Nephron (organoid): ENCODE measurements at regions not wholly inside any gene's neighbourhood (a gene's known extent, or its start where the extent isn't known, plus 50 kb on each side); places are given as distances from the start of the nearest gene placed in this dataset.
"Not testable (repeated sequence)": the region's sequence is repeated elsewhere in the genome, so short reads cannot be mapped to it uniquely, and the experiment has no call there.

Experiments used
- H3K27ac Mint-ChIP-seq, 3 experiments: 2 replicates each; pipeline ENCODE4 v1.8.0; 2020; ENCODE audit warnings: mixed read lengths in 3 of 3, mild to moderate bottlenecking in 2 of 3, moderate library complexity in 1 of 3
- H3K27me3 Mint-ChIP-seq: 2 replicates; pipeline ENCODE4 v1.8.0; 2021; ENCODE audit warnings: low read depth, mild to moderate bottlenecking, moderate library complexity, mixed read lengths
- H3K36me3 Mint-ChIP-seq: 2 replicates; pipeline ENCODE4 v1.8.0; 2020; ENCODE audit warnings: low read depth, mixed read lengths
- H3K4me1 Mint-ChIP-seq: 2 replicates; pipeline ENCODE4 v1.8.0; 2020; ENCODE audit warnings: mixed read lengths
- H3K4me3 Mint-ChIP-seq, 3 experiments: 2 replicates each; pipeline ENCODE4 v1.8.0; 2020; ENCODE audit warnings: mild to moderate bottlenecking in 3 of 3, mixed read lengths in 3 of 3, moderate library complexity in 2 of 3
- H3K9me3 Mint-ChIP-seq: 2 replicates; pipeline ENCODE4 v1.8.0; 2020; ENCODE audit warnings: mixed read lengths
- CTCF ChIP-seq, 3 experiments: fragments of 200-600 bp; sonication (generic); IDR thresholded peaks; one replicate each; pipeline ENCODE4 v1.5.0; 2021; ENCODE audit warnings: antibody characterized with exemption in 3 of 3; ENCODE audit not compliant: unreplicated experiment in 3 of 3

- H3K4me1 Mint-ChIP-seq: no peaks in the 10 kb centered on the region
- no peaks in the 10 kb centered on the region for H3K27me3 Mint-ChIP-seq
- H3K36me3 Mint-ChIP-seq: no peaks in the 10 kb centered on the region
- TF ChIP-seq CTCF (IDR thresholded peaks at IDR 0.05; ENCODE audit: unreplicated experiment in 3 of 3): no peak
- H3K9me3 Mint-ChIP-seq: peaks cover 2% of the 10 kb centered on the region
- no peak overlapping the region for H3K27ac Mint-ChIP-seq
- H3K4me3 Mint-ChIP-seq: no peak overlapping the region
These were observed 827.6 kb upstream of the KIF2B start for GRCh38 chr17:52995147-52995546.

DNA sequence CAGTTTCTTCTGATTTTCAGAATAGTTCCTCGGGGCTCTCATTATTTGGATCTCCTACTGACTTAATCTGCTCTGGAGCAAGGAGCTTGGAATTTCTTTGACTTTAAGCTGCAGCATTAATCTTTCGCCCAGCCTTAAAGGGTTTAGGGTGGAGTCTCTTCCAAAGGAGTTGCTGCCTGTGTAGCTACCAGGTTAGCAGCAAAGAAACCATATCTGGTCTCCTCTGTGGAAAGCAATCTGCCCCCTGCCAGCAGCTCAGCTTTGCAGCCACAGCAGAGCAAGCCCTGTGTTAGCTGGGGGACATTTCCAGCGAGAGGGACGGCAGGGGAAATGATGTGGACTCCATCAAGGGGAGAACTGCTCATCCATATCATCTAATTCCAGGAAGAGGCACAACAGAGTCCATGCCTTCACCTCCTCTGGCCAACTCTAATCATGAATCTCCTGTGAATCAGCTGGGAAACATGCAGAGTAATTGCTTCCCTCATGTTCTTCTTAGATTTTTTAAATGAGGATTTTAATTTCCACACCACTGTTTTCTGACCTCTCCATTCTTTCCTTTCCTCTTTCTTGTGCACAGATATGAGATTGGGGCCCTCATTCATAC is 827.6 kb upstream of the CA10 start:
- H3K9me3 Mint-ChIP-seq: no peaks in the 10 kb centered on the region
- TF ChIP-seq CTCF (IDR thresholded peaks at IDR 0.05; ENCODE audit: unreplicated experiment in 3 of 3): no peak
- peak overlapping the region; percentile 71 to 93 (median 81) for H3K27ac Mint-ChIP-seq

GRCh38 chr17:52982331-52982730 is 823.8 kb upstream of the CA10 start:
- Mint-ChIP-seq H3K4me1 (peaks cover 39% of the 10 kb centered on the region), H3K4me3 (no peak overlapping the region), H3K9me3 (no peaks in the 10 kb centered on the region)

More for the DNA sequence above, 827.6 kb upstream of the CA10 start:
- Mint-ChIP-seq H3K36me3 (no peaks in the 10 kb centered on the region), H3K4me1 (peaks cover 46% of the 10 kb centered on the region), H3K27me3 (no peaks in the 10 kb centered on the region), H3K4me3 (no peak overlapping the region)

GRCh38 chr17:52979921-52980320 is 821.4 kb upstream of the CA10 start:
- no peak for TF ChIP-seq CTCF (IDR thresholded peaks at IDR 0.05; ENCODE audit: unreplicated experiment in 3 of 3)
- H3K4me3 Mint-ChIP-seq: no peak overlapping the region
- no peaks in the 10 kb centered on the region for H3K9me3 Mint-ChIP-seq
- H3K4me1 Mint-ChIP-seq: peaks cover 17% of the 10 kb centered on the region
- no peak overlapping the region for H3K27ac Mint-ChIP-seq
- no peaks in the 10 kb centered on the region for H3K27me3 Mint-ChIP-seq
- no peaks in the 10 kb centered on the region for H3K36me3 Mint-ChIP-seq

More at GRCh38 chr17:52982331-52982730, 823.8 kb upstream of the CA10 start:
- no peaks in the 10 kb centered on the region for H3K36me3 Mint-ChIP-seq
- TF ChIP-seq CTCF (IDR thresholded peaks at IDR 0.05; ENCODE audit: unreplicated experiment in 3 of 3): no peak
- no peaks in the 10 kb centered on the region for H3K27me3 Mint-ChIP-seq
- H3K27ac Mint-ChIP-seq: no peak overlapping the region

- no peaks in the 10 kb centered on the region for H3K4me1 Mint-ChIP-seq
- peaks cover 2% of the 10 kb centered on the region for H3K9me3 Mint-ChIP-seq
- no peak overlapping the region for H3K4me3 Mint-ChIP-seq
- no peaks in the 10 kb centered on the region for H3K27me3 Mint-ChIP-seq
- H3K27ac Mint-ChIP-seq: no peak overlapping the region
- no peak for TF ChIP-seq CTCF (IDR thresholded peaks at IDR 0.05; ENCODE audit: unreplicated experiment in 3 of 3)
- H3K36me3 Mint-ChIP-seq: no peaks in the 10 kb centered on the region
These were observed 807.3 kb upstream of the CA10 start for GRCh38 chr17:52965856-52966255.

DNA sequence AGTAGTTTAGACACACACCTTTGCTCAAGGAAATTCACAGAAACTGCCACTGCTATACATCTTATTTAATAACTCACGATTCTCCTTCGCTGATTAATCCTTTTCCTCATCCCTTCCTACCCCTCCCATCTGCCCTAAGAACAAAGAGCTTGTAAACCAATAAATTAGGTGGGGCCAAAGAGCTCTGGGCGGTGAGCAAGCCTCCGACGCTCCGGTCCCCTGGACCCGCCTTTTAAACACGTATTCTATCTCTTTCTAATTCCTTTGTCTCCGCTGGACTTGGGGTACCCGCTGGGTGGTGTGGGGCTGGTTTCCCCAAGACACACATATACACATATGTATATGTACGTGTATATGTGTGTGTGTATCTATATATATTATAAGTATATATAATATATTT is 803.2 kb upstream of the CA10 start:
- not testable (repeated sequence) for H3K4me3 Mint-ChIP-seq, H3K4me1 Mint-ChIP-seq, H3K27me3 Mint-ChIP-seq, H3K36me3 Mint-ChIP-seq, H3K27ac Mint-ChIP-seq, H3K9me3 Mint-ChIP-seq
